Activated naive CD4-positive, alpha-beta T cell treated with anti-CD3 and anti-CD28 coated beads, Interleukin-2, amount 50 U/mL, for 24 hours (primary cell): ENCODE measurements at regions not wholly inside any gene's neighbourhood (a gene's known extent, or its start where the extent isn't known, plus 50 kb on each side); places are given as distances from the start of the nearest gene placed in this dataset.
"Not testable (repeated sequence)": the region's sequence is repeated elsewhere in the genome, so short reads cannot be mapped to it uniquely, and the experiment has no call there.

Source experiments
- H3K27ac Mint-ChIP-seq: one replicate; pipeline ENCODE4 v1.8.0; 2021; ENCODE audit warnings: mild to moderate bottlenecking, mixed read lengths
- H3K27me3 Mint-ChIP-seq: one replicate; pipeline ENCODE4 v1.8.0; 2021; ENCODE audit warnings: mixed read lengths
- H3K36me3 Mint-ChIP-seq: one replicate; pipeline ENCODE4 v1.8.0; 2021; ENCODE audit warnings: mixed read lengths
- H3K4me1 Mint-ChIP-seq: one replicate; pipeline ENCODE4 v1.8.0; 2021; ENCODE audit warnings: mixed read lengths
- H3K4me3 Mint-ChIP-seq: one replicate; pipeline ENCODE4 v1.8.0; 2021; ENCODE audit warnings: mild to moderate bottlenecking, mixed read lengths
- H3K9me3 Mint-ChIP-seq: one replicate; pipeline ENCODE4 v1.8.0; 2021; ENCODE audit warnings: mixed read lengths

DNA sequence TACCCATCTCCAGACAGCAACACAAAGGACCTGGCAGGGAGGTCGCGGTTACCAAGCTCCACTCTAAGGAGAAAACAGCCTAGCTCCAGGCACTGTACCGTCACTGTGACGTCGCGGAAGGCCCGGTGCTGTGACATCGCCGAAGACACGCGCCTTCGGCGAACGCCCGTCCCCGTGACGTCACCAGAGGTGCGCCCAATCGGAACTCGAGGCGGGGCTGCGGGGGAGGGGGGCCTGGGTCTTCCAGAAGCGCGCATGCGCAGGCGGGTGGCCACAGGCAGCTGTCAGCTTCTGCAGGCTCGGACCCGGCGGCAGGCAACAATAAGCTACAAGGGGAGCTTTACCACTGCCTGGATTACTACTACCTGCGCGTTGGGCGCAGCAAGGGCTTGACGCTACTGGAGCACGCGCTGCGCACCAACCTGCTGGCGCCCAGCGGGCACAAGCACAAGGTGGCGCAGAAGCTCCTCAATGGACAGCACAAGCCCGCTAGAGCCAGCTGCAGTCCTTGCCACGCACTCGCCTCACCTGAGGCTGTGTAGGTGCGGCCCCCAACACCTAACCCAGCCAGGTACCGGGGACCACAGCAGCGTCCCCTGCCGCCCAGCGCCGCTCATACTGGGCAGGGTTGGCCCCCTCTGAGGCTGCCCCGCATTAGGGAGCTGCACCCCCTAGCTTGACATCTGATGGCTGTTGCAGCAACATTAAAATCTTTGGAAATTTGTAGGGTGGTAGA, 208.4 kb downstream of the TPST1 start:
- peak overlapping the region; percentile 70 for H3K4me3 Mint-ChIP-seq
- H3K27ac Mint-ChIP-seq: no peak overlapping the region
- peaks cover 3% of the 10 kb centered on the region for H3K36me3 Mint-ChIP-seq
- no peaks in the 10 kb centered on the region for H3K9me3 Mint-ChIP-seq
- peaks cover 8% of the 10 kb centered on the region for H3K4me1 Mint-ChIP-seq
- H3K27me3 Mint-ChIP-seq: no peaks in the 10 kb centered on the region

- Mint-ChIP-seq H3K4me1 (peaks cover 8% of the 10 kb centered on the region), H3K27ac (no peak overlapping the region), H3K36me3 (no peaks in the 10 kb centered on the region), H3K27me3 (no peaks in the 10 kb centered on the region), H3K9me3 (no peaks in the 10 kb centered on the region), H3K4me3 (no peak overlapping the region)
These were observed 210.6 kb downstream of the TPST1 start for GRCh38 chr7:66415659-66416265.

GRCh38 chr7:66418537-66418936, 210.1 kb upstream of the KCTD7 start:
- Mint-ChIP-seq H3K27ac (no peak overlapping the region), H3K4me1 (peaks cover 8% of the 10 kb centered on the region), H3K36me3 (peaks cover 2% of the 10 kb centered on the region), H3K4me3 (no peak overlapping the region), H3K27me3 (no peaks in the 10 kb centered on the region), H3K9me3 (no peaks in the 10 kb centered on the region)

DNA sequence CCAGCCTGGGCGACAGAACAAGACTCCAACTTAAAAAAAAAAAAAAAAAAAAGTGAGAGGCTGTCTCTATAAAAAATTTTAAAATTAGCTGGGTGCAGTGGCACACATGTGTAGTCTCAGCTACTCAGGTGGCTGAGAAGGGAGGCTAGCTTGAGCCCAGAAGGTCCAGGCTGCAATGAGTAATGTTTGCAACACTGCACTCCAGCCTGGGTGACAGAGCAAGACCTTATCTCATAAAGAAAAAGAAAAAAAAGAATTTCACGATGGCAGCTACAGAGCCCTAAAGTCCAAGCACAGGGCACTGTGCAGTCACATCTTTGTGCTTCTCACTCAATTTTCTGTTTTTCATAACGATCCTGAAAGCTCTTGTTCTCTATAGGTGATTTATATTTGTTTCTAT, 209.5 kb upstream of the KCTD7 start:
- Mint-ChIP-seq H3K4me1 (peaks cover 3% of the 10 kb centered on the region), H3K4me3 (no peak overlapping the region)

DNA sequence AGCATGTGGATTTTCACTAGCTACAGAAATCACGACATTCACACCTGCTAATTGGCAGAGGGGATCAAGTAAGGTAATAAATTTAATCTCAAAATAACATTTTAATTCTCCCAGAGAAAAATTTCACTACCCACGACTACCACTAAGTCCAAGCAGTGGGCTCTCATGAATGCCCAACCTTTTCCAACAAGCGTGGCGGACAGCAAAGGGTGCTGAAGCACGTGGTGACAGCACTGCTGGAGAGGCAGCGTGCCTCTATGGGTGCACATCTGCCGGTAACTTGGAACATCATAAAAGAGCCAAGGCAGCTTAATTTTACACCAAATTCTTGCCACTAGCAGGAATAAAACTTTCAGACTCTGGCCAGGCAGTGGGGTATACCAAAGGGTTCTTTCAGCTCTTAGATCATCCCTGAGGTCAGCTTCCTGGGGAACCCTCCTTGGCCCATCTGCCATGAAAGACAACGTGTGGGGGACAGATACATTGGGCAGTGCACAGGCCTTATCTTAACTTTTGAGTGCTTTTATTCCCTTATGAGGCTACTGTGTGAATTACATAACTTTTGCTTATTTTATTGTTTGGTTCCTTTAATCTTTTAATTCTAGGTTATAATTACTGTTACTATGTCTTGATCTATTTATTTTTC, 206.7 kb upstream of the KCTD7 start:
- Mint-ChIP-seq H3K27ac (no peak overlapping the region), H3K4me1 (no peaks in the 10 kb centered on the region), H3K36me3 (peaks cover 6% of the 10 kb centered on the region), H3K4me3 (no peak overlapping the region), H3K9me3 (no peaks in the 10 kb centered on the region), H3K27me3 (no peaks in the 10 kb centered on the region)

More for the DNA sequence above, 209.5 kb upstream of the KCTD7 start:
- Mint-ChIP-seq H3K36me3 (peaks cover 4% of the 10 kb centered on the region), H3K9me3 (no peaks in the 10 kb centered on the region), H3K27ac (no peak overlapping the region), H3K27me3 (no peaks in the 10 kb centered on the region)

- H3K27me3 Mint-ChIP-seq: no peaks in the 10 kb centered on the region
- peaks cover 6% of the 10 kb centered on the region for H3K36me3 Mint-ChIP-seq
- H3K4me1 Mint-ChIP-seq: no peaks in the 10 kb centered on the region
- no peak overlapping the region for H3K4me3 Mint-ChIP-seq
- no peak overlapping the region for H3K27ac Mint-ChIP-seq
- no peaks in the 10 kb centered on the region for H3K9me3 Mint-ChIP-seq
These were observed 205.0 kb upstream of the KCTD7 start for GRCh38 chr7:66423729-66424128.

GRCh38 chr7:66426332-66426731, 202.3 kb upstream of the KCTD7 start:
- Mint-ChIP-seq H3K4me1 (no peaks in the 10 kb centered on the region), H3K9me3 (no peaks in the 10 kb centered on the region), H3K27me3 (no peaks in the 10 kb centered on the region), H3K36me3 (peaks cover 13% of the 10 kb centered on the region), H3K27ac (no peak overlapping the region), H3K4me3 (no peak overlapping the region)

GRCh38 chr7:66426996-66427395, 201.7 kb upstream of the KCTD7 start:
- H3K9me3 Mint-ChIP-seq: no peaks in the 10 kb centered on the region
- H3K27me3 Mint-ChIP-seq: no peaks in the 10 kb centered on the region
- no peak overlapping the region for H3K4me3 Mint-ChIP-seq
- H3K27ac Mint-ChIP-seq: no peak overlapping the region
- no peaks in the 10 kb centered on the region for H3K4me1 Mint-ChIP-seq
- peaks cover 13% of the 10 kb centered on the region for H3K36me3 Mint-ChIP-seq

DNA sequence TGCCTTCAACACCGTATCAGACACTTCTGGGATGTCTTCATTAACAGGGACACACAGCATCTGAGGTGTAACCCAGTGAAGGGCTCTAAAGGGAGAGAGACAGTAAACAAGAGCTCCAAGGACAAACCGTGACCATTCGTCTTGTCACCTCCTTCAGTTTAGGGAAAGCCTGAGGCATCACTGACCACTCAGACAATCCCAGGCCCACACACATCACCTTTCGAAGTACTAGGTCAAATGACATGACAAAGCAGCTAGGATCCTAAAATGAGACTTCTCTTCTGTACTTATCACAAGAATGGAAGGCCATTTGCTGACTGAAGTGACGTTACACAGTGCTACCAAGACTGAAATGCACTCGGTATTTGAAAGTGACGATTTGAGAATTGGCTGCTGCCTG, 200.7 kb upstream of the KCTD7 start:
- Mint-ChIP-seq H3K4me1 (no peaks in the 10 kb centered on the region), H3K9me3 (no peaks in the 10 kb centered on the region), H3K4me3 (no peak overlapping the region), H3K36me3 (peaks cover 10% of the 10 kb centered on the region), H3K27ac (no peak overlapping the region), H3K27me3 (no peaks in the 10 kb centered on the region)

- no peak overlapping the region for H3K4me3 Mint-ChIP-seq
- no peaks in the 10 kb centered on the region for H3K4me1 Mint-ChIP-seq
- H3K9me3 Mint-ChIP-seq: no peaks in the 10 kb centered on the region
- H3K27me3 Mint-ChIP-seq: no peaks in the 10 kb centered on the region
- H3K36me3 Mint-ChIP-seq: peaks cover 9% of the 10 kb centered on the region
- no peak overlapping the region for H3K27ac Mint-ChIP-seq
These were observed 199.1 kb upstream of the KCTD7 start for GRCh38 chr7:66429498-66430163.

DNA sequence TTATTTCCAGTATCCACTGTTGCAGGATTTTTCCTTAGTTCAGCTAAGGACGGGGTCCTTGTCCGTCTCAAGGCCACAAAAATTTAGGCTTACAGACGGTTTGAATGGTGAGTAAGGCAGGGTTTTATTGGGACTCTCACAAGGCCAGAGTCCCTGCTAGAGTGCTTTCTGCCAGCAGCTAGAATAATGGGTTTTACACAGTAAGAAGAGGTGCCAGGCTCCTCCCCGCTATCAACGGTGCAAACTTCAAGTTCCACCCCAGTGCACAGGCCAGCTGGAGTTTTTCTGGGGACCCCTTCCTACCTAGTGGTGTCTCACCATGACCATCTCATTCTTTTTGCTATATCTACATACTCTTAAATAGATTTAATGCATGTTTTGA, 198.5 kb upstream of the KCTD7 start:
- no peaks in the 10 kb centered on the region for H3K4me1 Mint-ChIP-seq
- no peak overlapping the region for H3K4me3 Mint-ChIP-seq
- no peaks in the 10 kb centered on the region for H3K9me3 Mint-ChIP-seq
- H3K27me3 Mint-ChIP-seq: no peaks in the 10 kb centered on the region
- H3K27ac Mint-ChIP-seq: no peak overlapping the region
- H3K36me3 Mint-ChIP-seq: peaks cover 13% of the 10 kb centered on the region

DNA sequence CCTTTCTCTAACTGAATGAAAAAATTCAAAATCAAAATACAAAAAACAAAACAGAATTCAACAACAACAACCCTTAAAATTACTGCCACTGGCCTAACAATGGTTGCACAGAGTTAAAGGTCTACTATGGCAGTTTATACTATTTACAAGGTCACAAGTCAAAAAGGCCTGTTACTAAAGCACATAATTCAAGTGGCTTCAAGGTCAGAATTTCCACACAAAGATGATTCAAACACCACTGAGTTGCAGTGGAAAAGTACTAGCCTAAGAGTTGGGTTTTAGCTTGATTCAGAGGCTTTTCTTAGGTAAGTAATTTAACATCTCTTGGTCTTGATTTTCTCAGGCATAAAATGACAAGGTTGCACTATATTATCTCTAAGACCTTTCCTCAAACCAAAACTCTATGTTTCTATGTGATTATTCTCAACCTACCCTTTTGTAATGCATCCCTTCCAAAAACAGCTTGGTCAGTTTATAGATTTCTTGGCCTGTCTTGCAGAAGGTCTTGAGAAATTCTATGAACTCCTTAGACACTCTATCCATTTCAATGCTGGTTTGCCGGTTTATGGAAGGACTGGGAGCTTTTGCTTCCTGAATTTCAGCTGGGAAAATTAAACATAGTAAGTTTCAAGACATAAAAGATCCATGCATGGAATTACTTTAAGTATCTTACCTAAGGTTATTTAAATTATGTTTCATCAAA, 189.8 kb upstream of the KCTD7 start:
- not testable (repeated sequence) for H3K36me3 Mint-ChIP-seq, H3K27me3 Mint-ChIP-seq, H3K4me1 Mint-ChIP-seq, H3K27ac Mint-ChIP-seq, H3K4me3 Mint-ChIP-seq, H3K9me3 Mint-ChIP-seq

- peaks cover 6% of the 10 kb centered on the region for H3K36me3 Mint-ChIP-seq
These were observed 186.3 kb upstream of the KCTD7 start for GRCh38 chr7:66442385-66442784.

GRCh38 chr7:66443946-66444345, 184.7 kb upstream of the KCTD7 start:
- peaks cover 5% of the 10 kb centered on the region for H3K4me1 Mint-ChIP-seq
- no peak overlapping the region for H3K27ac Mint-ChIP-seq

More at GRCh38 chr7:66442385-66442784, 186.3 kb upstream of the KCTD7 start:
- H3K27me3 Mint-ChIP-seq: no peaks in the 10 kb centered on the region
- no peak overlapping the region for H3K4me3 Mint-ChIP-seq
- H3K9me3 Mint-ChIP-seq: no peaks in the 10 kb centered on the region
- H3K27ac Mint-ChIP-seq: no peak overlapping the region
- H3K4me1 Mint-ChIP-seq: peaks cover 5% of the 10 kb centered on the region

DNA sequence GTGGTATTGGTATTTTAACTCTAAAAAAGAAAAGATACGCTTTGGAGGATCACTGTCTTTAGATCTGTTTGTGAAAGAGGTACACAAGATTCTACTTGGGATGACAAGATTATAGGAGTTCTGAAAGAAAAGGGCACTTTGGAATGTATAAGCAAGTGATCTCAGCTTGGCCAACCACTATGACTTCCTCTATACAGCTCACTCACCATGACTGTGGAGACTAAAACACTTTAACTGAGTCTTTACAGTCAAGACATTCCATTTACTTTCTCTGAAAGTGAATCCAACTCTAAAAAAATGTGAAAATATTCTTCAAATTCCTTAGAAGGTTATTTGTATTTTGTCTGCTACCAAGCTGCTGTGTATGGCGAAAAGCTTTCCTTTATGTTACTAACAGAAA, 181.7 kb upstream of the KCTD7 start:
- H3K36me3 Mint-ChIP-seq: peaks cover 14% of the 10 kb centered on the region
- not testable (repeated sequence) for H3K27ac Mint-ChIP-seq, H3K4me1 Mint-ChIP-seq, H3K27me3 Mint-ChIP-seq, H3K4me3 Mint-ChIP-seq, H3K9me3 Mint-ChIP-seq

More at GRCh38 chr7:66443946-66444345, 184.7 kb upstream of the KCTD7 start:
- Mint-ChIP-seq H3K9me3 (no peaks in the 10 kb centered on the region), H3K4me3 (no peak overlapping the region), H3K36me3 (peaks cover 6% of the 10 kb centered on the region), H3K27me3 (no peaks in the 10 kb centered on the region)
